GM18868 (cell line): ENCODE measurements at regions not wholly inside any gene's neighbourhood (a gene's known extent, or its start where the extent isn't known, plus 50 kb on each side); places are given as distances from the start of the nearest gene placed in this dataset.

Source experiments
- ATAC-seq: cut with Tn5 transposase; IDR thresholded peaks from one replicate; pipeline ENCODE4 v1.9.1; 2021; ENCODE audit warnings: mild to moderate bottlenecking, moderate library complexity; ENCODE audit not compliant: unreplicated experiment

DNA sequence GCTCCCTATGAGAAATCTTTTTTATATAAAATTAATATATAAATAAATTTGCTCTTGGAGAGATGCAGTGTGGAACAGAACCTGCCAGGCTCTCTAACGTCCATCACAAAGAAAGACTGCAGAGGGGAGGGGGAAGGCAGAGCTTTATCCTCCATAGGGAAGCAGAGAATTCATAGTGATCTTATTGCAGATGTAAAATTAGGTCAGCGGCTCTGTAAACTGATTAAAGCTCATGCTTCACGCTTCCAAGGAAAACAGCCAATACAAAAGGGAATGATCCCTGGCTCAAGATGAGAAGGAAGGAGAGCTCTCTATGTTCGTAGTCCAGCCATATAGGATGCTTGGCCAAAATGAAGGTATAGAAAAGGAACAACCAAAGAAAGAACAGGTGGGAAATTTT is 532.3 kb upstream of the PSMD7 start:
- ATAC-seq, result no peak

DNA sequence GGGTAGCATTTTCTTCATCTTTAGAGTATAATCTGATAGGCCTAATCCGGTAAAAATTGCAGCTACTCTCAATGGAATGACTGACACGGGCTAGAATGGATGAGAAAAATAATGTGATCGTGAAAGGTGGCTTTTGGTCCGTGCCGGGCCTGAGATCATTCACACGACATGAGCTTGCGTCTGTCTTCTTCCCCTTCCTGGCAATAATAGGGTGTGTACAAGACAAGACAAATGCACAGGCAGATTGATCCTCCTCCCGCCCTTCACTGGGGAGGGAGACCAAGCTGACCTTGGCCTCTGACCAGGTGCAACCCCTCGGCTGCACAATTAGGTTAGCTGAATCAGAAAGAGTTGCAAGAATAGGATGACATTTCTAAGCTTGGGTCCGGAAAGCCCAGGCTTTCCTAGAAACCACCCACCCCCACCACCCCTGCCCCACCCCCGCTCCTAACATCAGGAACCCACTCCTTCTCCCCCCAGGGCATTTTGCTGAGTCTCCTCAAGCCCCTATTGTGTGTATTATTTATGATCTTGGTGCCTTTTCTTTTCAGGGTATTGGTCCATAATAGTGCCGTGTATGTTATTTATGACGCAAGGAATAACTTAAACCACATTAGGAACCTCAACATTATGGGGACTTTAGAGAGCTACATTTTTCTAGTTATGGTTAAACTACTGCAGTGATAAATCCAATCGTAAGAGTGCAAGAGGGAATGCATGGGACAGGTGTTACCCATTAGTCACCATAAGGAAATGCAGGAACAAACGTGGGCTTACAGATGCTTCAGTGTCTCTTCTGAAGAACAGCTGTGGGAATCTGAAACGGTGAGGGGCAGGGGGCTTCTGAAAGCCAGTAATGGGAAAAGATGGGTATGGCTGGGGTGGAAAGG is 540.1 kb upstream of the PSMD7 start:
- no peak for ATAC-seq

DNA sequence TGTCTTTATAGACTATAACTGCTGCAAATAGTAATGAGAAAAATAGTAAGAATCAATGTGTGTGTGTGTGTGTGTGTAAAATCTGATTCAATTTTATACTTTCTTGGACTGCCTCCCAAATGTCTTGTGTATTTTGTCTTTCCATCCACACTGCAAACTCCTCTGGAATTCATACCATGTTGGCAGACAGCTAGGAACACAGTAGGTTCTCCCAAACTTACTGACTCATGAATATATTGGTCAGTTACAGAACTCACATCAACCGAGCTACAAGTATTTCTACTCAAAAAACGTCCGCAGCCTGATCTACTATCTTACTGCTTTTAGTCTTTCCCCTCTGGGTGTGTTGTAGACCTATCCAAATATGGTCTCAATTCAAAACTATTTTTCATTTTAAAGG is 542.7 kb upstream of the PSMD7 start:
- ATAC-seq, result no peak

DNA sequence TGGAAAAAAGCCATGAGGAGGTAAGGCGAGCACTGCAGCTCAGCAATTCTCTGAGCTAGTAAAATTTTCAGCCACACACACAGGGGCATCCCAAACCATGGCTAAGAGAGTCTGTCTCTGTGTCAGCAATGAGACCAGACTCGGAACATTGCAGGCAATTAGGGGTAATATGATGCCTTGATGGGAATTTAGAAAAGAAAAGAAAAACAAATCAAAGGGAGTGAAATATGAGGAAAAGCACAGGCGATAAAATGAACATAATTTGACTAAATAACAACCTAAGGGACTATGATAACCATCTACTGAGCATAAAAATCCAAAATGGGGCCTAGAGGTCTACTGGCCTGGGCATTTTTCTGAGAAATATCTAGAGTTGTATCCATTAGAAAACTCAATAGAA is 546.0 kb upstream of the PSMD7 start:
- no peak for ATAC-seq

DNA sequence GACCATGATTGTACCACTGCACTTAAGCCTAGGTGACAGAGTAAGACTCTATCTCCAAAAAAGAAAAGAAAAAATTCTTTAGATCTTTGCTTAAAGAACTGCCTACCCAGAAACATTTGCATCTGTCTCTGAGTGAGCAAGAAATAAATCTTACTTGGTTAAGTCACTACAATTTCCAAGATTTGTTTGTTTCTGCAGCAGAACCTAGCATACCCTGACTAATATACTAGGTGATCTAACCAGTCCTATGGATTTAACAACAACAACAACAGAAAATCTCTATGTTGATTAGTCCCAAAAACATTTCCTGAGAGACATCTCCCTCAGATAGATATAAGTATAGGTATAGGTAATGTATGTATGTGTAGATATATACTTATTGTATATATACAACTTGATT is 549.3 kb upstream of the PSMD7 start:
- ATAC-seq, result no peak

DNA sequence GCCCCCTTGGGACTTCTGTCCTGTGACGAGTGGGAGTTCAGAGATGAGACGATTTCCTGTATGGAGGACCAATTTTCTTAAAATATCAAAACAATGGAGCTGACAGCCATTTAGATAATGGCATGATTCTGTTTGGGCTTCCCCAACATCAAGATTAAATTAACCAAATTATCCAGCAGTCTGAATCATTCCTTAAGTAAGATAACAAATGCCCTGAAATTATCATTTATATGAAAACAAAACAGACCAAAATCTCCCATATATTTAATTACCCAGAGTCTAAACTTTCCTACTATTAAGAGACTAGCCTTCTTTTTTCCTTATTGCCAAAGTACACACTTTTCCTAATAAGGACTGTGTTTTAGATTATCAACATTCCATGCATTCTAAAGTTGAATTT is 550.1 kb upstream of the PSMD7 start:
- no peak for ATAC-seq

DNA sequence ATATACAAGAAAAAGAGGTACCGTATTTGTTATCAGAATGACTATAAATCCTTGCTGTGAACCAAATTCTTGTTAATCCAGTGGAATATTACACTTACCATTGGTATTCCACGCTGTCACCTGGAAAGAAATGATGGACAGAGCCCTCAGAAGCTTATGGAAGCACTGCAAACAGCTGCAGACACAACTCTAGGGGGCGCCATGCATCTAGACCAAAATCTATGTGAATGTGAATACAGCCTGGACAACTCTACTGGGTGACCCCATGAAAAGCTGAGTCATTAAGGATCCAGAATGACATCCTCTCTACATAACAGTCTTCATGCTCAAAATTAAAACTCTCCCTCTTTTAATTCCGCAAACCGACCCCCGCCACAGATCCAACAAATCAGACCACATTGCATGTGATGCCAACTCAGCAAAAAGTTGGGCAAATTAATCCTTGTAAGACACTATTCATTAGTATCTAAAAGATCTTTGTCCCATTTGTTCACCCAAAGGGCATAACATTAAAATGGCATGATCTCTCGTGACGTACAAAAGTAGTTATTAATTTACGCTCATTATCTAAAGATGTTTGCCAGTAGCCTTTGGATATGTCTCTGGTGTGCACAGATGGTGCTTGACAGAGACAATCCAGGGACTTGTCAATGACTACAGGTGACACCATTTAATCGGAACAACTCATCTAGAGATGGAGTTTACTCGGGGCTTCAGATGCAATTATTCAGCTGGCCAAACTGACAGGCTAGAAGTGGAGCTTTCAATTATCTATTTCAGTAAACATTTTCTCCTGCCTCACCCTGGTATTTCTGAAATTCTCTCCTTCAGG is 552.7 kb upstream of the PSMD7 start:
- ATAC-seq, result no peak

DNA sequence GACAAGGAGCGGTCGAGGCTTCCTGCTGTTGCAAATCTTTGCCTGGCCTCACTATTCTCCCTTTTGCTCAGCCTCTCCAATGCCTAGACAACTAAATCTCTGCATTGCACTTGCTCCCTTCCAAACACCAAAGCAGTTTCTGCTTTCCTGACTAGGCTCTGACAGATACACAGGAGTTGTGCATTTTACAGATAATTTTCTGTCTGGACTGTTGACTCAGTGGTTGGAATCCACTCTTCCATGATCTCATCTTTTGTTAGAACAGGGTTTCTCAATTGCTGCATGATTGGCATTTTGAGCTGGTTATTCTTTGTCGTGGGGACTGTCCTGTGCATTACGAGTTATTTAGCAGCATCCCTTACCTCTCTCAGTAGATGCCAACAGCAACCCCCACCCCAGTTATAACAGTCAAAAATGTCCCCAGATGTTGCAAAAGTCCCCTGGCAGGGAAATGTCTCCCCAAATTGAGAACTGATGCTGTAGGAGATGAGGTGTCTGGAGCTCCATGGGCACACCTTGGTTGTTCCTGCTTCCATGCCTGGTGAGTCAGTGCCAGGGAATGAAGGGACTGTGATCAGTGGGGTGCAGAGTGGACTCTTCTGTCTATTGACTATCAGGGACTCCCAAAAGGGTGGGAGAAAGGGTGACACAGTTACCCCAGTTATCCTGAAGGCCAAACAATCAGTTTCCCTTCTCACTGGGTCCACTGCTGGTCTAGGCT is 557.4 kb upstream of the PSMD7 start:
- ATAC-seq, result no peak

DNA sequence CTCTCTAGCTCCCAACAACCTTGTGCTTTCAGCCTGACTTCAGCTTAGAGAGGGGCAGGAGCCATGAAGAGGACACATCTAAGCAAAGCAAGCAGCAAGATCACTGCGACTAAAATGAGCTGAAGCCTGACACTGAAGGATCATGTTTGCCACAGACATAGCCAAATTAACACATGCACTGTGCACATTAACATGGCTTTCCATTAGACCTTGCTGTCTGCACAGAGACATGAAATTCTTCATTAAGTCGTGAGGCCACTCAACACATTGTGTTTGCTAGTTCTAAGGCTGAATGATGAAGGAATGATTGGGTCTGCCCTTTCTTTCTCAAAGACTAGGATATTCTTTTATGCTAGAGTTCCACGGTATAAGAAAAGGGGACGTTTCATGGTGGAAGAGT is 558.3 kb upstream of the PSMD7 start:
- no peak for ATAC-seq

DNA sequence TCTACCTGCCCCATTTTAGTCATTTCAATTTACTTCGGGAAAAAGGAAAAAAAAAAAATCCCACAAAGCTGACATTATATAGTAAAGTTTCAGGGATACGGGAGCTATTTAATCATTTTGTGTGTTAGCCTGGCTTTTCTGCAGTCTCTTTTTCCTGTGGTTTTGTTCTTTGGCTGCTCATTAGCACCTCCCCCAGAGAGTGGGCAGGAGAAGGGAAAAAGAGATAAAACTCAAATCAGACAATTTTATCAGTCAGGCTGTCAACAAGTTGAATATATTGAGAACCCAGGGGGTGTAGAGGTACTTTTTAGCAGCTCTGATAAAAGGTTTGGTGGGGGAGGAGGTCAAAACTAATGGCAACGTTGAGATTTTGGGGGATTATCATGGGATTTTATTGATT is 559.0 kb upstream of the PSMD7 start:
- no peak for ATAC-seq

DNA sequence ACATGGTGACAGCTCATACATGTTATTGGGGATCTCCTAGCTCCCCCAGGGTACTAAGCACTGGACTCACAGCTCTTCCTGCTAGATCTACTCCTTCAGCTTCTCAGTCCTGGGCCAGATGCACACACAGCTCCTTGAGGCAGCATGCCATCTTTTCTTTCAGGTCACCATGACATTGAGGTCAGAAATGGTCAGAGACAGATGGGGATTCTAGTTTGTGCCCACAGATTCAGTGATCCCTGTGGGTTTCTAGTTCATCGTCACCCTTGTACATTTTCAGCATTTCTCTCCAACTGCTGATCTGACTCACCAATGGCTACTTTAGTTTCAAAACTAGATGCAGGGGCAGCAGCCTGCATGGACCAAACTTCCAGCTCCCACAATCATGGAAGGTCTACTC is 560.7 kb upstream of the PSMD7 start:
- peak; percentile 33 for ATAC-seq

DNA sequence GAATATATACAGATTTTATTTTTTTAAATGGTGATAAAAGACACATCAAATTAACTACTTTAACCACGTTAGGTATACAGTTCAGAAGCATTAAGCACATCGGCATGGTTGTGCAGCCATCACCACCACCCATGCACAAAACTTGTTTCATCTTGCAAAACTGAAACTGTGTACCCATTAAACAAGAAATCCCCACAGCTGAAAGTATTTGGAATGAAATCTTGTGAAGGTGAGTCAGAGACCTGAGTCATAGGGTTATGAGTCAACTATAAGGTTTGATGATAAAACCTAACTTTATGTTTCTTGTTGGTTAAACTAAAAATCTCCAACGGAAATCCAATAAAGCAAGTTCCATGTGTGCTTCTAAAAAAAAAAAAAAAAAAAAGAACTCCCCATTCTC is 561.6 kb upstream of the PSMD7 start:
- peak; percentile 83 for ATAC-seq

DNA sequence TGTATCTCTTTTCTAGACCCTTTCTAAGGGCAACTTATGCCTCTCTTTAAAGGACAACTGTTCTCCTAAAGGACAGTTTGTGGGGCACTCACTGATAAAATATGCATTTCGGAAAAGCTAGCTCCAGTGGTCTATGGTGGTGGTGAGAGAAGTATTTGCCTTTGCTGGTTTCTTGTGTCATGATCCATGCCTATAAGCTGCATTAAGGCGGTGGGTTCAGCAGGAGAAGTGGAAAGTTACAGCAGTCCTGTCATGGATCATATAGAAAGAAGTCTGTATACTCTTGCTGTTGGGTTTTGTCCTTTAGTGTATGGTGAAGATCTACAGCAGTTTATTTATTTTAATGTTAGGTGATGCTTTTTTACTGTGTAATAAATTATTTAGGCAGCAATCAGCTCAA is 563.9 kb upstream of the PSMD7 start:
- no peak for ATAC-seq

DNA sequence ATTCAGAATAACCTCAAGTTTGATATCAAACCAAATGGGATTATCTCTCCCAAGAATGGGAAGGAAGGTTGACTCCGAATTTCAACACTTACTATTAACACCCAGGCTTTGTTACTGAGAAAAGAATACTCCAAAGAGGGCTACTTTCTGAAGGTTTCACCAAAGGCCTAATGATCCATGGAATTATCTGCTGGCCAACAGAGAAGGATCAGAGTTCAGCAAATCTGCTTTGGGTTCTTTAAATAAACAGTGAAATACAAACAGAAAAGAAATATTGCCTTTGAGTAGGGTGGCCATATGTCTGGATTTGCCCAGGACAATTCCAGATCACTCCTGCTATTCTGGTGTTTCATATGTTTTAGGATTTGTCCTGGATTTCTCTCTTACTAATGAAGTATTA is 564.5 kb upstream of the PSMD7 start:
- no peak for ATAC-seq

DNA sequence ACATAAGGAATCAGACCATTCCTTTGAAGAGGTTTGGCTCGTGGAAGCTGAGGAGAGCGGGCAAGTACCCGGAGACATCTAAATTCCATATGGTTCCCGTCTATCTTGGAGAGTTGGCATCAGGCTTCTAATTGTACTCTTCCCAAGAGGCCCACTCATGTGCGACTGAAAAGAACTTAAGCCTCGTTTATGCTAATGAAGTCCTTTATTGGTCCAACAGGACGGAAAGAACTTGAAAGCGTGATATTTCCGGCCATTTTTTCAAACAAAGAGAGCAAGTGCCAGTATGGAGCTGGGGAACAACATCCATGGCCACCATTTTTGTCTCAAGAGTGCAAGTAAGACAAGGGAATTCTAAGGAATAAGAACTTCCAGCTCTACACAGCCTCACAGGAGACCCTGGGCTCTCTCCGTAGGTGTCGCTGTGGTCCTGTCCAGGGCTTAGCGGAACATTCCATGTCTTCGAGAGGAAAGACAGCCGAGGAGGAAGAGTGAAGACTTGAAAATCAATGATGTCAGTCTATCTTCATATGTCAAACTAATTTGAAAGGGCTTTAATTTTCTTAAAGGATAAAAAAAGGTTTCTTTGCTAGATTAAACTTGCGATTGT is 566.0 kb upstream of the PSMD7 start:
- ATAC-seq, result no peak

DNA sequence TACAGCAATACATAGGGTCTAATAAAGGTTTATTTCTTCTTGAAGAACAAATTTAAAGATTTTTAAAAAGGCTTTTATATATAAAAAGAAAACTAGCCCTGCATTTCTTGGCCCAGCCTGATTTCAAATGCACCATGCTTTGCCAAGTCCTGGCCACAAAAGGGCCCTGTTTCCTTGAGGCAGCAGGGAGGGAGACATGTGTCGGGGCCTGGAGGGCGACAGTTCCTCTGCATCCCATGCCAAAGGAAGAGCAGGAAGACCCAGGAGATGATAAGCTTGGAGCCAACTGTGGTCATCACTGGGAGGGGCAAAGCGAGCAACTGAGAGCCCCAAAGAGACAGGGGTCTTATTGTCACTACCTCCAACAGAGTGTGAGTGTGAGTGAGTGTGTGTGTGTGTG is 571.5 kb upstream of the PSMD7 start:
- ATAC-seq, result no peak

DNA sequence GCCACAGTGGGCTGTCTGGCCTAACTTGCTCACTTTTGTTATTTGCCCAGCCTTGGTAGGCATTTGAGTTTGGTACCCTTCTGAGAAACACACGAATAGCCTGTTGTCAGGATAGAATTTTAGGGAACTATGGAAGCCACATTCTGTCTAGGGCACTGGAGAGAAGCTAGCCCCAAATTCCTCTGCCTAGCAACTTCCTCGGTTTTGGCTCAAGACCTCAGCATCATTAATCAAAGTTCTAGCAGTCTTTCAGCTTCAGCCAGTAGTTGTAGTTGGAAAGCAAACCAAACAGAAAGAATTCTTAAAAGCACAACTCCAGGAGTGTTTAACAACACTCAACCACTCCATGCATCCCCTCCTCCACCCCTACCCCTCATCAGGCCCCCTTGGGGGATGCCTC is 572.1 kb upstream of the PSMD7 start:
- ATAC-seq, result no peak

DNA sequence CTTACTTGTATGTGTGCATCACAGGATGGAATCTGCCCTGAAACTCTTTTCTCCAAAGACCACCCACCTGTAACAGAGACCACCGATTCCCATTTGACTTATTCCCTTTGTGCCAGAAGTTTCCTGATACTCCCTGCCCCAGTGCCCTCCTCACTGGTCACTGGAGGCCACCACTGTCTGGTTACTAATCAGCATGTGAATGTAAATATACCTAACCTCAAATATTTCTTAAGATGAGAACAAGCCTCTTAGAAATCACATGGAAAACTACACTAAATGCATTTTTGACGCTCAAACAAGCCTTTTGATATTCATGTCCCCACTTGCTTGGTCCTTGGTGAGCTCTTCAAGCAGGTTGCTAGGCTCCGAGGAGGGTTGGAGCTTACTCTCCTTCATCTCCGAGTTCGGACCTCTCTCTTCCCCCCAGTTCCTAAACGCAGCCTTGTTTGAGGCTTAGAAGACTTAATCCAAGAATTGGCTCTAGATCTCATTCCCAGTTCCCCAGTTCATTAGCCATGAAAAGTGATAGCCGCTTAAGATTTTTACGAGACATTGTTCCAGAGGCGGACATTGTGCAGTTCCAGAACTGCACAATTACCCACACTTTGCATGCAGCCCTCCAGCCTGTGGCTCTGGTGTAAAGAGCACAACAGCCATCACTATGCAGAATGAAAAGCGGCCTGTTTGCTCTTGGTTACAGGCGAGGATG is 579.2 kb upstream of the PSMD7 start:
- ATAC-seq, result no peak

DNA sequence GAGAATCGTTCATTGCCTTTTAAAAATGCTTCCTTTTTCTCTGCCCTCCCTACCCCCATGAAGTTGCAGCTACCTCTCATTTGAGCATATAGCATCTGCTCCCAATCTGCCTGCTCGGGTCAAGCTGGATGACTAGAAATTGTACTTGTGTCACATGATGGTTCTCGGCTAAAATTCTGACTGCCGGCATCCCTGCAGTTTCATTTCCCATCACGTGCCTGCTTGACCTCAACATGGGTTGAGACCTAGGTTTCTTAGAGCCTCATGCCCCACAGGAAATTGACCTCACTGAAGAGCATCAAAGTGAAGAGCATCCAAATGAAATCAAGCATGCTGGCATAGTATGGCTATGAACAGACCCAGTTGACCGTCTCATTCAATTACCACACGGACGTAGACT is 581.6 kb upstream of the PSMD7 start:
- no peak for ATAC-seq

DNA sequence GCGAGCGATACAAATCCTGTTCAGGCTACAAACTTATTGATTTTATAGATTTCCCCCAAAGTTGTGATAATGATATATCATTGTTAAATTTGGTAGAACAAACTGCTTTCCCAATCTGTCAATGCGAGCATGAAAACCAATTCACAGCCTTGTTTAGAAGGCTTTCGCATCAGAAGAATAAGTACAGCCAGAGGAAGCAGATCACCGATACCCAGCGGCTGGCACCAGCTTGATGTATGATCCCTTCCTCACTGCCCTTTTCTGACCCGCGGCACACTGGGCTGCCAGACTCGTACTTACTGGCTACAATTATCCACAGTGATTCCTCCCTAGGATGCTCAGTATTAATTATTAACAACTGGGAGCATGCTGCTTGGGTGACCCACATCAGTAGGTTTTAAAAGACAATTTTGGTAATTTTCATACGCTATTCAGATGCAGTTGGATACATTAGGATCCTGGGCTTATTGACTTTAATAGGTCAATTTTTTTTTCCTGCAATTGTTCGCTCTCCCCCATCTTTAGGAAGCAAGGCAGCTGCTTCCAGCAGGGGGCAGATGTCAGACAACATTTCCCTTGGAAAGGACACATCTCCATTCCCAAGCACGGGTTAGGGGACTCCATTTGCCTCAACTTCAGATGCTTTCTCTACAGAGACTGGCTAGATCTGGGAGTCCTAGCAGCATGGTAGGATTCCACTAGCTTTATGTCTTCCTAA is 582.7 kb upstream of the PSMD7 start:
- ATAC-seq, result no peak
